HFF-Myc (cell line): ENCODE measurements at regions not wholly inside any gene's neighbourhood (a gene's known extent, or its start where the extent isn't known, plus 50 kb on each side); places are given as distances from the start of the nearest gene placed in this dataset.
A peak's percentile ranks its signal among the peaks of the same experiment; 100 is the strongest.

ENCODE experiments used
- DNase-seq: peaks from one replicate; pipeline ENCODE4 v3.0.0-alpha.2; 2011; ENCODE audit warnings: low read depth; ENCODE audit errors: extremely low read depth
- H3K4me3 ChIP-seq: replicated peaks from 2 replicates; pipeline ENCODE4 v1.5.1; 2011; ENCODE audit warnings: low read depth, mild to moderate bottlenecking, control low read depth, low read length
- TF ChIP-seq, protein P1 (sequence below): IDR thresholded peaks from 2 replicates; pipeline ENCODE4 v1.5.1; 2012; ENCODE audit warnings: mild to moderate bottlenecking, low read depth, low read length, control low read depth; ENCODE audit errors: missing control alignments

DNA sequence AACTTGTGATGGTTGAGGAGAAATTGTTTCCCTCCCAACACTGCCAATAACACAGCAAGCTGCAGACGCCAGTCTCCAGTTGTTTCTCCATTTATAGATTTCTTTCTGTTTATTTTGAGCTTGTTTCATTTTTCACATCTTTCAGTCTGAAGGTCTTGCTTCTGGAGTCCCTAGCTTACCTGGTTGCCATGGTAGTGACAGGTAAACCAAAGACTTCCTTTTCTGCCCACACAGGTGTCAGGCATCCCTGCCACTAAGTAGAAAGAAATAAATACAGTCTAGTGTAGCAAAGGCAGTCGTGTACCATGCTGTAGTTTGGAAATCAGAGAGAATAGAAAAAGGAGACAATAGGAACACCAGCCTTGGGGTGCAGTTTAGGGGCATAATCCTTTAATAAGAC is 82.8 kb downstream of the MARCHF4 start:
- H3K4me3 ChIP-seq, result no peak overlapping the region
- DNase-seq, result no peak
- TF ChIP-seq, protein P1, sequence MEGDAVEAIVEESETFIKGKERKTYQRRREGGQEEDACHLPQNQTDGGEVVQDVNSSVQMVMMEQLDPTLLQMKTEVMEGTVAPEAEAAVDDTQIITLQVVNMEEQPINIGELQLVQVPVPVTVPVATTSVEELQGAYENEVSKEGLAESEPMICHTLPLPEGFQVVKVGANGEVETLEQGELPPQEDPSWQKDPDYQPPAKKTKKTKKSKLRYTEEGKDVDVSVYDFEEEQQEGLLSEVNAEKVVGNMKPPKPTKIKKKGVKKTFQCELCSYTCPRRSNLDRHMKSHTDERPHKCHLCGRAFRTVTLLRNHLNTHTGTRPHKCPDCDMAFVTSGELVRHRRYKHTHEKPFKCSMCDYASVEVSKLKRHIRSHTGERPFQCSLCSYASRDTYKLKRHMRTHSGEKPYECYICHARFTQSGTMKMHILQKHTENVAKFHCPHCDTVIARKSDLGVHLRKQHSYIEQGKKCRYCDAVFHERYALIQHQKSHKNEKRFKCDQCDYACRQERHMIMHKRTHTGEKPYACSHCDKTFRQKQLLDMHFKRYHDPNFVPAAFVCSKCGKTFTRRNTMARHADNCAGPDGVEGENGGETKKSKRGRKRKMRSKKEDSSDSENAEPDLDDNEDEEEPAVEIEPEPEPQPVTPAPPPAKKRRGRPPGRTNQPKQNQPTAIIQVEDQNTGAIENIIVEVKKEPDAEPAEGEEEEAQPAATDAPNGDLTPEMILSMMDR, result no peak

DNA sequence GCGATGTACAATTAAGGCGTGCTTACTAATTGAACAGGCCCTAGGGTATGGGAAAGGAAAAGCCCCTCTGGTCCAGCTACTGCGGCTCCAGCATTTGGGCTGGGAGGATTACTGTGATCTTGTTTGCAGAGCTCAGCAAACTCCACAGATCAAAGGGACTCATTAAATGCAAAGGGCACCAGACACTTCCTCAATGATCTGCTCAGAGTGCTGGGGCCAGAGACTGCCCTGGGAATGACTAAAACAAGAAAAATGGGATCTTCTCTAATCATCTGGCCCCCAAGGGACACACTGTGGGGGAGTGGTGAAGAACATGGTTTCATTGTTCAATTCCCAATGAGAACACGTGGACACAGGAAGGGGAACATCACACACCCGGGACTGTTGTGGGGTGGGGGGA is 85.0 kb downstream of the MARCHF4 start:
- TF ChIP-seq, protein P1, result no peak
- no peak overlapping the region for H3K4me3 ChIP-seq
- DNase-seq, result no peak

DNA sequence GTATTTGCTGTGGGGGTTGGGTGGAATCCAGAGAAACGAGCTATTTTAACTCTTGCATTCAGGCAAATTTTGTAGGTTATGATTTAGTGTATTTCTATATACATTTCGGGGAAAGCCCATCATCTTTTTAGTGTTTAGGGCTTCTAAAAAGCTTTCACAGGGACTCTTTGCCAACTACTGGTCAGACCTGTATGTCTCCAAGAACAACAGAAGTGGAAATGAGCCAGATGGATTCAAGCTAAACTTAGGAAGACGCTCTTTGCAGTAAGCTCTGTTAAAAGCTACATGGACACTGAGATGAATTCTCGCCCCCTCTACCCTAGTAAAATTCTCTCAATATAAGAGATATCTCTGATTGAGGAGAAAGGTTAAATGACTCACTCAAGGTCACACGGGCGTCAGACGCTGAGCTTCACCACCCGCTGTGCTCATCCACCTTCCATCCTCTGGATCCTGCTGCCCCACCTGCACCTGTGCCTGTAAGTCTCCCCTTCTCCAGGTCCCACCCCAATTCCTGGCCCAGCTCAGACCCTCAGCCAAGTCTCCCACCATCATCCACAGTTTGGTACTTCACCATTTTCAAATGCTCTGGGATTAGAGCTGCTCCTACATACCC is 85.6 kb downstream of the MARCHF4 start:
- H3K4me3 ChIP-seq, result no peak overlapping the region
- no peak for DNase-seq
- TF ChIP-seq, protein P1, result no peak

DNA sequence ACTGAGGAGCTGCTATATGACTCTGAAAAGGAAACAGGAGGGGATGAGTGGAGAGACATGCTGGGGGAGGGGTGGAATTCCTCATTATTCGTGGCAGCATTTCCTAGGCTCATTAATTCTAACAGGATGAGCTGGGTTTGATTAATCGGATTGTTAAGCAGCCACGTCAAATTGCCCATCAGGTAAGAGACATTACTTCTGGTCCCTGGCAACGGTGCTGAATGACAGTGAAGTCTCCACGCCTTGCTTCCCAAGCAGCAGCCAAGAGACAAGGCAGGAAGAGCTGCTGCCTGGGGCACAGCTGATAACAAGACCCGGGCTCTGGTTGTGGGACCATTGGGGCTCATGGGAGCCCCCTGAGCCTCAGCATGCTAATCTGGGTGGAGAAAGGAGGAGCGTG is 86.6 kb downstream of the MARCHF4 start:
- TF ChIP-seq, protein P1, result no peak
- DNase-seq, result no peak
- H3K4me3 ChIP-seq, result no peak overlapping the region

DNA sequence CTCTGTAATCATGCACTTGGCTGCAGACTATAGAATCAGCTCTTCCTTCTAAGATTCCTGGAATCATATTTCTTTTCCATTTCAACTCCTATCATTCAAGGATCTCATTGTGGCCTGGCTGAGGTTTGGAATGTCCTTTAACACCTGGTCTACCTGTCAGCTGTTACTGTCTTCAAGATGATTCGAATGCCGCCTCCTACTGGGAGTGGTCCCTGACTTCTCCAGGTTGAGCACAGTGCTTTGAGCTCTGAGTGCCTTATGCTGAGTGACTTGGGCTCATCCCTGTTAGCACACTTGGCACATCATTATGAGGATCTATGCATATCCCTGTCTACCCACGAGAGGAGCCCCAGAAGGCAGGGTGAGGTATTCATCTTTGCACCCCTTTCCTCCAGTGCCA is 87.6 kb downstream of the MARCHF4 start:
- TF ChIP-seq, protein P1, result no peak
- H3K4me3 ChIP-seq, result no peak overlapping the region
- no peak for DNase-seq

DNA sequence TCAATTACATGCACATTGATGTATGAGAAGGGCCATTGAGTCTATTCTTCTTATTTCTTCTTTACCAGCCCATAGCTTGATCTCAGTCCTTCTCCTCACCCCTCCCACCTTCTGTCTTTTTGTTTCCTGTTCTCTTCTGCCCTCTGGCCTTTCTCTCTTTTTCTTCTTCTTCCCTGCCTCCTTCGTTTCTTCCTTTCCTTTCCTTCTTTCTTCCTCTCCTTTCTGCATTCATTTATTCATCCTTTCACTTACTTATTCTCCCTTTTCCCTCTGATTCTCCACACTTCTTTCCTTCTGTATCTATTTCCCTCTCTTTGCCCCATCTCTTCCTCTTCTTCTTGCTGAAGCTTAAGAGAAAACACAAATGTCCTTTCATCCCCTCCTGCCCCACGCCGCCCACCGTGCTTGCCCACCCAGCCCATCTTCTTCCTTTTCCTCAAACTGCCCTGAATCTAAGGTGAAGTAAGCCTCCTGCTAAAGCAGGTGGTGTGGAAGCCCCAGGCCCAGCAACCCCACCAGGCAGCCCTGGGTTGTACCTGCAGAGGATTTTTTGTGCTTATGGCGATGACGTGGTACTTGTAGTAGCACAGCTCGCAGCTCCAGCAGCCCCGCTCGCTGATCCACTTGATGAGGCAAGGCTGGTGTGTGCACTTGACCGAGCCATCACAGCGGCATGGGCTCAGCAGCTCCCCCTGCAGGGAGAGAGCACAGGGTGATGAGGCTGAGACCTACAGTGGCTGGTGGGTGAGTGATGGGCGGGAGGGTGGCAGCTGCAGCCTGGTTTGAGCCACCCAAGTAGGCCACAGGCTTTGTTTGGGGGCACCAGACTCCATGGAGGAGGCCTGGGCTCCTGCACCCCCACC is 89.0 kb downstream of the MARCHF4 start:
- H3K4me3 ChIP-seq, result no peak overlapping the region
- DNase-seq, result no peak
- TF ChIP-seq, protein P1, result peak; percentile 52
